SJSA1 (cell line): ENCODE measurements at regions not wholly inside any gene's neighbourhood (a gene's known extent, or its start where the extent isn't known, plus 50 kb on each side); places are given as distances from the start of the nearest gene placed in this dataset.
"Not testable (repeated sequence)": the region's sequence is repeated elsewhere in the genome, so short reads cannot be mapped to it uniquely, and the experiment has no call there.

Experiments used
- DNase-seq, 2 experiments: peaks; one replicate each; pipeline ENCODE4 v3.0.0-alpha.2; 2015 to 2020; ENCODE audit warnings: low spot score in 2 of 2, low read depth in 1 of 2
- H3K27ac ChIP-seq: fragments of 250-450 bp; sonication (Bioruptor Pico); 2 replicates; pipeline ENCODE4 v1.5.1; 2020; ENCODE audit warnings: mild to moderate bottlenecking, moderate library complexity
- H3K27me3 ChIP-seq: fragments of 250-450 bp; sonication (Bioruptor Pico); replicated peaks from 2 replicates; pipeline ENCODE4 v1.5.1; 2020; ENCODE audit warnings: mild to moderate bottlenecking, moderate library complexity
- H3K36me3 ChIP-seq: fragments of 250-450 bp; sonication (Bioruptor Pico); 2 replicates; pipeline ENCODE4 v1.5.1; 2020; ENCODE audit warnings: mild to moderate bottlenecking
- H3K4me1 ChIP-seq: fragments of 250-450 bp; sonication (Bioruptor Pico); replicated peaks from 2 replicates; pipeline ENCODE4 v1.6.1; 2021; ENCODE audit warnings: mild to moderate bottlenecking
- H3K4me3 ChIP-seq: fragments of 250-450 bp; sonication (Bioruptor Pico); 2 replicates; pipeline ENCODE4 v1.5.1; 2020; ENCODE audit warnings: mild to moderate bottlenecking
- H3K9me3 ChIP-seq: fragments of 250-450 bp; sonication (Bioruptor Pico); replicated peaks from 2 replicates; pipeline ENCODE4 v1.5.1; 2020; ENCODE audit warnings: mild to moderate bottlenecking

- no peaks in the 10 kb centered on the region for H3K36me3 ChIP-seq
- no peak overlapping the region for H3K27ac ChIP-seq
- H3K27me3 ChIP-seq, result no peaks in the 10 kb centered on the region
- no peak for DNase-seq
- no peak overlapping the region for H3K4me3 ChIP-seq
- no peaks in the 10 kb centered on the region for H3K9me3 ChIP-seq
- H3K4me1 ChIP-seq, result no peaks in the 10 kb centered on the region
Observed at GRCh38 chr2:35731674-35732073, 623.9 kb upstream of the CRIM1 start.

- Histone ChIP-seq H3K27ac (no peak overlapping the region), H3K4me3 (no peak overlapping the region), H3K4me1 (no peaks in the 10 kb centered on the region), H3K36me3 (no peaks in the 10 kb centered on the region), H3K27me3 (no peaks in the 10 kb centered on the region), H3K9me3 (no peaks in the 10 kb centered on the region)
- no peak for DNase-seq
Observed at GRCh38 chr2:35714883-35715282, 640.7 kb upstream of the CRIM1 start.

DNA sequence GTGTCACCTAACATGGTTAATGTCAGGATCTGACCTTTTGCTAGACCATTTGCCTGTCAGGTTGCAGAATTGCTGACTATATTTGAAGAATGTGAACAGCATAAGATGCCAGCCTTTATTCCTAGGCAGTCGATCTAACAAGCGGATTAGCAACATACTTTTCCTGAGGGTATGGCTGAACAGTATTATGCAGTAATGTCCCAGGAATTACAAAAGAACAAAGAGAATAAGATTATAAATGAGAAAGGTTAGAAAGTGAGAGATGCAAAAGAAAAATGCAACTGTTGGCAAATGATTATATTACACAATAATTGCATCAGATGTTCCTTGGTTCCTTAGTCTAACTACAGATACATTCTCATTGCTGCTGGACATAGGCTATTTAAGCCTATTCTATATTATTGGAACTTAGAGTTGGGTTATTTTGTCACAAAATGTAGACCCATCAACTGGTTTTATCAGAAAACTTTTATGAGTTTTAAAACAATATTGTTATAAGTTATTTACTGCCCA, 647.1 kb upstream of the CRIM1 start:
- H3K4me1 ChIP-seq, result no peaks in the 10 kb centered on the region
- H3K27me3 ChIP-seq, result no peaks in the 10 kb centered on the region
- DNase-seq, result no peak
- H3K27ac ChIP-seq, result no peak overlapping the region
- no peak overlapping the region for H3K4me3 ChIP-seq
- no peaks in the 10 kb centered on the region for H3K9me3 ChIP-seq
- no peaks in the 10 kb centered on the region for H3K36me3 ChIP-seq

- no peak overlapping the region for H3K4me3 ChIP-seq
- no peaks in the 10 kb centered on the region for H3K27me3 ChIP-seq
- DNase-seq, result no peak
- no peak overlapping the region for H3K27ac ChIP-seq
- no peaks in the 10 kb centered on the region for H3K36me3 ChIP-seq
- H3K9me3 ChIP-seq, result no peaks in the 10 kb centered on the region
- no peaks in the 10 kb centered on the region for H3K4me1 ChIP-seq
Observed at GRCh38 chr2:35688309-35688708, 667.3 kb upstream of the CRIM1 start.

DNA sequence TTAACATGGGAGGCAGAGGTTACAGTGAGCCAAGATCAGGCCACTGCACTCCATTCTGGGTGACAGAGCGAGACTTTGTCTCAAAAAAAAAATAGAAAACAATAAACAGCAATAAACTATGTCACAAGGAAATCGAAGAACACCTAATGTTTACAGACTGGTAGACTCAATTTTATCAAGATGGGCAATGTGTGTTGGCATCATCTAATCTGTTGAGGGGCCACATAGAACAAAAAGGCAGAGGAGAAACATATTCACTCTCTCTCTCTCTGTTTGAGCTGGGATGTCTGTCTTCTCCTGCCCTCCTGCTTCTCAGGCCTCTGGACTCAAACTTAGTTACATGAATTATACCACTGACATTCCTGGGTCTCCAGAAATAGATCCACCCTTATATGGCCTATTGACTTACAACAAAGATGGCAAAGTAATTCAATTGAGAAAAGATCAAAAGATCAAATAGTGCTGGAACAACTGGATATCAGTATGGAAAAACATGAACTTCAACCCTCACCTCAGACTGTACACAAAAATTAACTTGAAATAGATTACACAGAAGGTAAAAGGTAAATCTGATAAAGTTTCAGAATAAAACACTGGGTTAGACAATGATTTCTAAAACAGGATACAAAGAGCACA, 703.8 kb upstream of the CRIM1 start:
- H3K27ac ChIP-seq, result no peak overlapping the region
- H3K36me3 ChIP-seq, result no peaks in the 10 kb centered on the region
- no peak for DNase-seq
- H3K4me3 ChIP-seq, result no peak overlapping the region
- H3K9me3 ChIP-seq, result no peaks in the 10 kb centered on the region
- H3K4me1 ChIP-seq, result no peaks in the 10 kb centered on the region
- no peaks in the 10 kb centered on the region for H3K27me3 ChIP-seq

DNA sequence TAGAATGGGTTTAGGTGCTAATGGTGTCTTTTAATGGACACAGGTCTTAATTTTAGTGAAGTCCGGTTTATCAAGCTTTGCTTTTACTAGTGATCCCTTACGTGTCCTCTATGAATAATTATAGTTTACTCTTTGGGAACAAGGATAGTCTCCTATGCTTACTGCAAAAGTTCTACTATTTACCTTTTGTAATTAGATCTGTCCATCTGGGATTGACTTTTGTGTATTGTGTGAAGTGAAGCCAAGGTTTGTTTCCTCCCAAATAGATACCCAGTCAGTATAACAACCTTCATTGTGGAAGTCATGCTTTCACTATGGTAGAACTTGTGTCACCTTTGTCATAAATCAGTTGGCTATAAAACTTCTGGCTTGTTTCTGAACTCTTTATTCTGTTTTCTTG, 740.9 kb upstream of the CRIM1 start:
- DNase-seq, result no peak
- H3K36me3 ChIP-seq, result no peaks in the 10 kb centered on the region
- no peaks in the 10 kb centered on the region for H3K4me1 ChIP-seq
- H3K9me3 ChIP-seq, result no peaks in the 10 kb centered on the region
- H3K27ac ChIP-seq, result no peak overlapping the region
- H3K4me3 ChIP-seq, result no peak overlapping the region
- no peaks in the 10 kb centered on the region; the same call in 1 of the 2 replicates for H3K27me3 ChIP-seq

- Histone ChIP-seq H3K4me3 (no peak overlapping the region), H3K27ac (no peak overlapping the region), H3K27me3 (no peaks in the 10 kb centered on the region; the same call in 1 of the 2 replicates), H3K4me1 (no peaks in the 10 kb centered on the region), H3K9me3 (no peaks in the 10 kb centered on the region), H3K36me3 (no peaks in the 10 kb centered on the region)
- DNase-seq, result no peak
Observed at GRCh38 chr2:35606394-35606793, 749.2 kb upstream of the CRIM1 start.

DNA sequence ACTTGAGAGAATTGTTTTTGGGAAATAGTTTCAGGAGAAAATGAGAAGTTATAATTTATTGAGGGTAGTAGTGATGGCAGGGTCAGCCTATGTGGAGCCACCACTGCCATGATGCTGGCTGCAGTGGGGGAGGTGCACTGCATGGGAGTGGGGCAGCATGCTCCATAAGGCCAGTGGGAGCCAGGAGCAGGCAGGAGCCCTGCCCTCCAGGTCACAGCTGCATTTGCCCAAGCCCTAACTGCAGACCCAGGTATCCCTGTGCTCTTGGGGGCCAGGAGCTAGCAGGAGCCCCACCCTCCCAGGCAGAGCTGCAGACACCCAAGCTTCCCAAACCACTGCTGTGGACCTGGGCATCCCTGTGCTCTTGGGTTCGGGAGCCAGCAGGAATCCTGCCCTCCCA, 757.3 kb upstream of the CRIM1 start:
- H3K36me3 ChIP-seq, result no peaks in the 10 kb centered on the region
- H3K27me3 ChIP-seq, result no peaks in the 10 kb centered on the region
- H3K4me3 ChIP-seq, result no peak overlapping the region
- no peak overlapping the region for H3K27ac ChIP-seq
- no peak for DNase-seq
- peaks cover 3% of the 10 kb centered on the region; the same call in 1 of the 2 replicates for H3K9me3 ChIP-seq
- H3K4me1 ChIP-seq, result no peaks in the 10 kb centered on the region

DNA sequence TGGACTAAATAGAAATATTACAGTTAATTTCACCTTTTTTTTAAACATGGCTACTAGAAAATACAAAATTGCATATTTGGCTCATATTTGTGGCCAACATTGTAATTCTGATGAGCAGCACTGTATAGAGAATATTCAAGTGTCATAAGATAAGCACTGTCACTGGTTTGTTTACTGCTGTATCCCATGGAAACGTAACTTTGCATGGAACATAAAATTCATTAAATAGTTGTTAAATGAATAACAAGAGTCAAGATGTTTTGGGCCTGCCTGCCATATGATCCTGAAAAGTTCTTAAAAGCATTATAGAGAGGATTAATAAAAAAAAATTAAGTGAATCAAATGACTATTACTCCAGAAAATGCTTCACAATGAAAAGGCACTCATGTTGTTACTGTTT, 763.7 kb upstream of the CRIM1 start:
- no peaks in the 10 kb centered on the region for H3K36me3 ChIP-seq
- no peak for DNase-seq
- no peaks in the 10 kb centered on the region for H3K27me3 ChIP-seq
- H3K4me1 ChIP-seq, result no peaks in the 10 kb centered on the region
- no peak overlapping the region for H3K4me3 ChIP-seq
- H3K27ac ChIP-seq, result no peak overlapping the region
- no peaks in the 10 kb centered on the region for H3K9me3 ChIP-seq

- 0 out of 2 replicates have a peak, but pooled peaks cover 3% of the 10 kb centered on the region for H3K9me3 ChIP-seq
- H3K27ac ChIP-seq, result no peak overlapping the region
- no peaks in the 10 kb centered on the region for H3K27me3 ChIP-seq
- no peak overlapping the region for H3K4me3 ChIP-seq
- H3K4me1 ChIP-seq, result no peaks in the 10 kb centered on the region
- H3K36me3 ChIP-seq, result no peaks in the 10 kb centered on the region
- DNase-seq, result no peak
Observed at GRCh38 chr2:35585972-35586371, 769.6 kb upstream of the CRIM1 start.

- Histone ChIP-seq H3K9me3 (0 out of 2 replicates have a peak, but pooled peaks cover 3% of the 10 kb centered on the region), H3K4me1 (no peaks in the 10 kb centered on the region), H3K27me3 (no peaks in the 10 kb centered on the region), H3K4me3 (no peak overlapping the region), H3K36me3 (no peaks in the 10 kb centered on the region), H3K27ac (no peak overlapping the region)
- DNase-seq, result no peak
Observed at GRCh38 chr2:35582637-35583036, 772.9 kb upstream of the CRIM1 start.

DNA sequence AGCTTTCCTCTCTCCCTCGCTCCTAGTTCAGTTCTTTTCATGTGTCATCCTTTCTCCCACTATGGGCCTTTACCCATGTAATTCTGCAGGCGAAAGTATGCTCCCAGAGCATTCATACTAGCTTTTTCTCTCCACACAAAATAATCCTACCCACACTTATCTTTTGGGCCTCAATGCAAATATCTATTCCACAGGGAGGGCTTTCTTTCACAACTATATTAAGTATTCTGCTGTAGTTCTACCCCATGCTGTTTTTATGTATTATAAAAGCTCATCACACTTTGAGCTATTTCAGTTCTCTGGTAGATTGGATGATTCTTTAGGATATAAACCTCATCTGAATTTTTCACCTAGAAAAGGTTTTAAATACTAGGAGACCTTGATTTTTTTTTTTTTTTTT, 774.6 kb upstream of the CRIM1 start:
- no peak for DNase-seq
- no peaks in the 10 kb centered on the region for H3K36me3 ChIP-seq
- H3K27ac ChIP-seq, result no peak overlapping the region
- no peaks in the 10 kb centered on the region for H3K4me1 ChIP-seq
- 0 out of 2 replicates have a peak, but pooled peaks cover 3% of the 10 kb centered on the region for H3K9me3 ChIP-seq
- H3K27me3 ChIP-seq, result no peaks in the 10 kb centered on the region
- no peak overlapping the region for H3K4me3 ChIP-seq

DNA sequence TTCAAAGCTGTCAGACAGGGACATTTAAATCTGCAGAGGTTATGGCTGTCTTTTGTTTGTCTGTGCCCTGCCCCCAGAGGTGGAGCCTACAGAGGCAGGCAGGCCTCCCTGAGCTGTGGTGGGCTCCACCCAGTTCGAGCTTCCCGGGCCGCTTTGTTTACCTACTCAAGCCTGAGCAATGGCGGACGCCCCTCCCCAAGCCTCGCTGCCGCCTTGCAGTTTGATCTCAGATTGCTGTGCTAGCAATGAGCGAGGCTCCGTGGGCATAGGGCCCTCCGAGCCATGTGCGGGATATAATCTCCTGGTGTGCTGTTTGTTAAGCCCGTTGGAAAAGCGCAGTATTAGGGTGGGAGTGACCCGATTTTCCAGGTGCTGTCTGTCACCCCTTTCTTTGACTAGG, 787.0 kb upstream of the CRIM1 start:
- not testable (repeated sequence) for H3K4me1 ChIP-seq, H3K36me3 ChIP-seq, H3K4me3 ChIP-seq, DNase-seq, H3K27me3 ChIP-seq, H3K27ac ChIP-seq, H3K9me3 ChIP-seq

GRCh38 chr2:35562488-35562887, 793.1 kb upstream of the CRIM1 start:
- Histone ChIP-seq H3K27me3 (no peaks in the 10 kb centered on the region), H3K36me3 (no peaks in the 10 kb centered on the region), H3K4me1 (no peaks in the 10 kb centered on the region), H3K9me3 (no peaks in the 10 kb centered on the region), H3K4me3 (no peak overlapping the region), H3K27ac (no peak overlapping the region)
- no peak for DNase-seq

DNA sequence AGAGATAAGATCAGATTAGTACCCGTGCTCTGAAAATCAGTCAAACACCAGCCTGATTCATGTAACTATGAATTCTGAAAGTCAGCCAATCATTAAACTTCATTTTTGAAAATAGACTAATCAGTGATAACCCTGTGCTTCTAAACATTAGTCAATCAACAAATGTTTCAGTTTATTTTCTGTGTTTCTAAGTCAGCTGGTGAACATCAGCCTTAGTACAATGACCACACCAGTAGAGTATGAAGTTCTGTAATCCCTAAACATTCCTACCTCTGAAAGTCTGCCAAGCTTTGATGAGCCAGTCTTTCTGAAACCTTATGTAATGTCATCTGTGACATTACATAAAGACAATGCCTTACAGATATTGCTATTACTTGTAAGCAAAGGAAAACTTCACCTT, 807.4 kb upstream of the CRIM1 start:
- DNase-seq, result no peak
- Histone ChIP-seq H3K4me3 (no peak overlapping the region), H3K9me3 (0 out of 2 replicates have a peak, but pooled peaks cover 2% of the 10 kb centered on the region), H3K36me3 (no peaks in the 10 kb centered on the region), H3K4me1 (no peaks in the 10 kb centered on the region), H3K27ac (no peak overlapping the region), H3K27me3 (no peaks in the 10 kb centered on the region)
